Hepatocyte (in vitro differentiated cells): ENCODE measurements at regions not wholly inside any gene's neighbourhood (a gene's known extent, or its start where the extent isn't known, plus 50 kb on each side); places are given as distances from the start of the nearest gene placed in this dataset.

ENCODE experiments used
- DNase-seq: peaks from one replicate; pipeline ENCODE4 v3.0.0-alpha.2; 2016; ENCODE audit warnings: low spot score
- H2AFZ ChIP-seq: fragments of 200-600 bp; sonication (generic); 2 replicates; pipeline ENCODE4 v1.6.0; 2016; ENCODE audit warnings: antibody characterized with exemption, mild to moderate bottlenecking
- H3K27ac ChIP-seq: fragments of 200-600 bp; sonication (generic); 2 replicates; pipeline ENCODE4 v1.5.1; 2016; ENCODE audit warnings: mild to moderate bottlenecking
- H3K27me3 ChIP-seq: fragments of 200-600 bp; sonication (generic); 2 replicates; pipeline ENCODE4 v1.6.1; 2016
- H3K36me3 ChIP-seq: fragments of 200-600 bp; sonication (generic); replicated peaks from 2 replicates; pipeline ENCODE4 v1.5.1; 2016; ENCODE audit warnings: low read depth; ENCODE audit not compliant: insufficient read depth
- H3K4me1 ChIP-seq: fragments of 200-600 bp; sonication (generic); 2 replicates; pipeline ENCODE4 v1.5.1; 2016; ENCODE audit warnings: mild to moderate bottlenecking, moderate library complexity; ENCODE audit not compliant: insufficient read depth
- H3K4me2 ChIP-seq: fragments of 200-600 bp; sonication (generic); 2 replicates; pipeline ENCODE4 v1.6.0; 2016
- H3K4me3 ChIP-seq: fragments of 200-600 bp; sonication (generic); 2 replicates; pipeline ENCODE4 v1.5.1; 2016; ENCODE audit warnings: mild to moderate bottlenecking
- H3K79me2 ChIP-seq: fragments of 200-600 bp; sonication (generic); 2 replicates; pipeline ENCODE4 v1.6.0; 2017; ENCODE audit warnings: mild to moderate bottlenecking
- H3K9me2 ChIP-seq: fragments of 200-600 bp; sonication (generic); replicated peaks from 2 replicates; pipeline ENCODE4 v1.6.0; 2017; ENCODE audit warnings: mild to moderate bottlenecking; ENCODE audit not compliant: insufficient read depth
- H3K9me3 ChIP-seq: fragments of 200-600 bp; sonication (generic); 2 replicates; pipeline ENCODE4 v1.5.1; 2016; ENCODE audit warnings: low read depth, mild to moderate bottlenecking
- H4K20me1 ChIP-seq: fragments of 200-600 bp; sonication (generic); 2 replicates; pipeline ENCODE4 v1.6.0; 2016; ENCODE audit warnings: mild to moderate bottlenecking; ENCODE audit not compliant: insufficient read depth, poor library complexity, severe bottlenecking
- EZH2 ChIP-seq: fragments of 200-600 bp; sonication (generic); IDR thresholded peaks from 2 replicates; pipeline ENCODE4 v1.6.1; 2016; ENCODE audit warnings: antibody characterized with exemption, mild to moderate bottlenecking, borderline replicate concordance
- EZH2phosphoT487 ChIP-seq: fragments of 200-600 bp; sonication (generic); IDR thresholded peaks from one replicate; pipeline ENCODE4 v1.6.1; 2018; ENCODE audit warnings: antibody characterized with exemption, mild to moderate bottlenecking, low read depth, moderate library complexity; ENCODE audit not compliant: unreplicated experiment, severe bottlenecking
- WGBS: methylation state at CpG from one replicate; pipeline ENCODE4 v1.1.6; 2016; ENCODE audit warnings: low lambda C conversion rate; ENCODE audit errors: missing lambda C conversion rate; 5-methylcytosine and 5-hydroxymethylcytosine counted together
- TF ChIP-seq, protein P1 (sequence below): fragments of 200-600 bp; sonication (generic); IDR thresholded peaks from 2 replicates; pipeline ENCODE4 v1.5.1; 2016; ENCODE audit warnings: antibody characterized with exemption, mild to moderate bottlenecking; ENCODE audit not compliant: poor library complexity

DNA sequence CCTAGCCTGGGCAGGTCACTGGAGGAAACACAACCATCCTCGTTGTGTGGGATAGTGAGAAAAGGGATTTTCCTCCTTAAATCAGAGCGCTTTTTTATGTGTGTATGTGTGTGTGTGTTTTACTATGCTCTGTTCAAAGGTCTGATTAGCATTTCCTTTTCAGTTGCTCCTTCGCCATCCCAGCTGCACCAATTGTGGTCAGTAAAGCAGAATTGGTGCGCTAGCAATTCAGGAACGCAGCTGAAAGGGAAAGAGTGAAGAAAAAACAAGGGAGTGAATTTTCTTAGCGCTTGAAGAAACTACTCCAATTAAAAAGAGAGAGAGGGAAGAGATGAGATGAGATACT, 173.3 kb upstream of the PARP11 start:
- Histone ChIP-seq H3K4me2 (no peak overlapping the region), H3K9me2 (no peaks in the 10 kb centered on the region), H3K9me3 (no peaks in the 10 kb centered on the region), H2AFZ (no peak overlapping the region), H3K27me3 (no peaks in the 10 kb centered on the region), H3K79me2 (no peaks in the 10 kb centered on the region), H3K4me1 (no peaks in the 10 kb centered on the region), H4K20me1 (no peaks in the 10 kb centered on the region), H3K36me3 (no peaks in the 10 kb centered on the region), H3K4me3 (no peak overlapping the region), H3K27ac (no peak overlapping the region)
- DNase-seq = no peak
- 72% methylated on average over 6 of the region's 6 CpGs for WGBS
- TF ChIP-seq, protein P1, sequence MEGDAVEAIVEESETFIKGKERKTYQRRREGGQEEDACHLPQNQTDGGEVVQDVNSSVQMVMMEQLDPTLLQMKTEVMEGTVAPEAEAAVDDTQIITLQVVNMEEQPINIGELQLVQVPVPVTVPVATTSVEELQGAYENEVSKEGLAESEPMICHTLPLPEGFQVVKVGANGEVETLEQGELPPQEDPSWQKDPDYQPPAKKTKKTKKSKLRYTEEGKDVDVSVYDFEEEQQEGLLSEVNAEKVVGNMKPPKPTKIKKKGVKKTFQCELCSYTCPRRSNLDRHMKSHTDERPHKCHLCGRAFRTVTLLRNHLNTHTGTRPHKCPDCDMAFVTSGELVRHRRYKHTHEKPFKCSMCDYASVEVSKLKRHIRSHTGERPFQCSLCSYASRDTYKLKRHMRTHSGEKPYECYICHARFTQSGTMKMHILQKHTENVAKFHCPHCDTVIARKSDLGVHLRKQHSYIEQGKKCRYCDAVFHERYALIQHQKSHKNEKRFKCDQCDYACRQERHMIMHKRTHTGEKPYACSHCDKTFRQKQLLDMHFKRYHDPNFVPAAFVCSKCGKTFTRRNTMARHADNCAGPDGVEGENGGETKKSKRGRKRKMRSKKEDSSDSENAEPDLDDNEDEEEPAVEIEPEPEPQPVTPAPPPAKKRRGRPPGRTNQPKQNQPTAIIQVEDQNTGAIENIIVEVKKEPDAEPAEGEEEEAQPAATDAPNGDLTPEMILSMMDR = no peak
- TF ChIP-seq EZH2phosphoT487 (no peak), EZH2 (no peak)

DNA sequence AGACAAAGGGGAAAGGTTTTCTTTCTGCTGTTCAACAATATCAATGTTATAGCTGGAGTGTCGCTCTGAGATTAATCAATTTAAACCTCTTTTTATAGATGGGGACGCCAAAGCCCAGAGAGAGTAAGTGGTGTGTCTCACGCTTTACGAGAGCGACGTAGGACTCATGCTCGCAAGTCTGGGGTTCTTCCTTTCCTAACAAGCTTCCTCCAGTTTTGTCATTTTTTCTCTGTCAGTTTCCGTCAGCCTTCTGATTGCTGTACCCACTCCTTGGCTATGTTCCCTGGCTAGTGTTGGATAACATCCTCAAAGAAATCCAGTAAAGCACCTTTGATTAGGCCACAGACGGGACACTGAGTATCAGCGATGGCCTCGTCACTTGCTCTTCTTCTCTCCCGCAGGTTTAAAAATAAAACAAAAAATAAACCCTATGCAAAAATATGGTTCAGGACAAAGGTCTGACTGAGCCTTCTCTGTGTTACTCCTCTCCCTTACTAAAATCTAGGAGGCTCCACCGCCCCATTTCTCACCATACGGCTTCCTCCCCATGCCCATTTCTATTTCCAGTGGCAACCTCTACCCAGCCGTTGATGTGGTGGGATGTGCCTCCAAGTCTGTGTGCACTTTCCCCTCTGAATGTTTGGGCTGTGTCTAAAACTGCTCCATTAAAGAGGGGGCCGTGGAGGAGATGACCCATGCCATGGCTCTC, 172.7 kb upstream of the PARP11 start:
- no peaks in the 10 kb centered on the region for H3K79me2 ChIP-seq
- no peak overlapping the region for H2AFZ ChIP-seq
- no peaks in the 10 kb centered on the region for H3K27me3 ChIP-seq
- H3K4me3 ChIP-seq = no peak overlapping the region
- H4K20me1 ChIP-seq = no peaks in the 10 kb centered on the region
- no peaks in the 10 kb centered on the region for H3K9me2 ChIP-seq
- H3K9me3 ChIP-seq = no peaks in the 10 kb centered on the region
- TF ChIP-seq EZH2 (no peak), EZH2phosphoT487 (no peak)
- TF ChIP-seq, protein P1 = no peak
- H3K27ac ChIP-seq = no peak overlapping the region
- no peak overlapping the region for H3K4me2 ChIP-seq
- 92% methylated on average over 16 of the region's 16 CpGs for WGBS
- H3K4me1 ChIP-seq = no peaks in the 10 kb centered on the region
- H3K36me3 ChIP-seq = no peaks in the 10 kb centered on the region
- DNase-seq = no peak

DNA sequence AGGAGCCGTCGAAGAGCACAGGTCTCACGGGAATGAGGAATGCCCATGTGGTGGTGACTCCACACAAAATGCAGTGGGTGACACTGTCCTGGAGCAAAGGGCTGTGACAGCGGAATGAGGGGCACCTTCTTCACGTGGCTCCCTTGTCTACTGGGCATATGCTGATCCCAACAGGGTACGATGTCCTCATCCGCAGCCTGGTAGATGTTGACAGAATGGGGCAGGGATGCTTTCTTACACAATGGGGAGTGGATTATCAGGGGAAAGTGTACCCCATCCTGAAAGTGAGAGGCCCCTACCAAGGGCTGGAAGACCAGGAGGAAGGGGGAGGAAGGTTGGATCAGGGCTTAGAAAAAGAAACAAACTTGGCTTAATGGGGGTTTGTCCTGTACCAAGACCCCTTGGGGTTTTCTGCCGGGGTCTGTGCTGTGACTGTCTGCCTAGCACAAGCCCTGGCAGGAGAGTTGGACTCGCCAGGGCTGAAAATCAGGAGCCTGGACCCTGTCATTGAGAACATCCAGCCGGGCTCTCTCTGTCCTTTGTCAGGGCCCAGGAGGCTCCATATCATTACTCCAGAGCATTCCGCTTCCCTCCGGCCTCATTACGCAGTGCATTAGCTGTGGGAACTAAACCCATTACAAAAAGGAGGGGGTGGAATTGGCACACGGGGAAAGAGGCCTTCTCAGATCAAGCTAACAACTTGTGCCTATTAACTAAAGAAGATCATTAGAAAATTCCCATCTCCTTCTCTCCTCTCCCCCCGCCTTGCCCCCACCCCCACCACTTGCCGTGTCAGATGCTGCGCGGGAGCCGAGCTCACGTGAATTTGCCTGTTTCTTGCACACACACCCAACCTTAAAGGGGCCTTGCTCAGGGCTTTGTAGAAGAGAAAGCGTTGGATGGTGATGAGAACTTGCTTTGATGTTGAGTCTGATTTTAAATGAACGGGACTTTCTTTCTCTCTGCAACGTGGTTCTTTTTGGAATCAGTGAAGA, 171.8 kb upstream of the PARP11 start:
- no peak for DNase-seq
- Histone ChIP-seq H3K4me2 (no peak overlapping the region), H2AFZ (no peak overlapping the region), H3K27me3 (no peaks in the 10 kb centered on the region), H3K4me1 (no peaks in the 10 kb centered on the region), H3K4me3 (no peak overlapping the region), H3K27ac (no peak overlapping the region), H3K9me2 (no peaks in the 10 kb centered on the region), H4K20me1 (no peaks in the 10 kb centered on the region), H3K36me3 (no peaks in the 10 kb centered on the region), H3K9me3 (no peaks in the 10 kb centered on the region), H3K79me2 (no peaks in the 10 kb centered on the region)
- TF ChIP-seq EZH2phosphoT487 (no peak), EZH2 (no peak)
- TF ChIP-seq, protein P1 = no peak
- whole genome bisulfite sequencing = 79% methylated on average over 23 of the region's 23 CpGs
